Brain microvascular endothelial cell (primary cell): ENCODE measurements at regions not wholly inside any gene's neighbourhood (a gene's known extent, or its start where the extent isn't known, plus 50 kb on each side); places are given as distances from the start of the nearest gene placed in this dataset.

Experiments used
- DNase-seq: peaks from one replicate; pipeline ENCODE4 v3.0.0-alpha.2; 2020
- H3K27ac ChIP-seq: fragments of 250-450 bp; sonication (Bioruptor Pico); 2 replicates; pipeline ENCODE4 v1.5.1; 2020; ENCODE audit warnings: mild to moderate bottlenecking, moderate library complexity
- H3K27me3 ChIP-seq: fragments of 250-450 bp; sonication (Bioruptor Pico); replicated peaks from 2 replicates; pipeline ENCODE4 v1.5.1; 2020; ENCODE audit warnings: mild to moderate bottlenecking
- H3K36me3 ChIP-seq: fragments of 250-450 bp; sonication (Bioruptor Pico); replicated peaks from 2 replicates; pipeline ENCODE4 v1.5.1; 2020; ENCODE audit warnings: mild to moderate bottlenecking
- H3K4me3 ChIP-seq: 2 replicates; pipeline ENCODE4 v1.5.1; 2011; ENCODE audit warnings: low read depth, mild to moderate bottlenecking, control low read depth, low read length, moderate library complexity
- CTCF ChIP-seq: IDR thresholded peaks from 2 replicates; pipeline ENCODE4 v1.5.1; 2011; ENCODE audit warnings: low read depth, mild to moderate bottlenecking, moderate library complexity, low read length, control low read depth, inconsistent platforms; ENCODE audit errors: missing control alignments
- in situ Hi-C: cut with HindIII; loops from 2 replicates; pipeline ENCODE4 v1.10.0; 2017; ENCODE audit warnings: low sequenced_read_pairs, low pct_ligation_motif_present

GRCh38 chr1:170357750-170358149 lies 174.2 kb upstream of the GORAB start:
- DNase-seq, result no peak
- H3K27ac ChIP-seq, result no peak overlapping the region
- TF ChIP-seq CTCF, result no peak
- no peaks in the 10 kb centered on the region for H3K27me3 ChIP-seq
- in situ Hi-C loops, result no loop called here
- no peak overlapping the region for H3K4me3 ChIP-seq
- H3K36me3 ChIP-seq, result no peaks in the 10 kb centered on the region

- no peak for DNase-seq
- H3K27ac ChIP-seq, result no peak overlapping the region
- no peak overlapping the region for H3K4me3 ChIP-seq
- H3K36me3 ChIP-seq, result no peaks in the 10 kb centered on the region
- no peaks in the 10 kb centered on the region for H3K27me3 ChIP-seq
- in situ Hi-C loops, result no loop called here
- TF ChIP-seq CTCF, result no peak
Measured at GRCh38 chr1:170360601-170361000, 171.4 kb upstream of the GORAB start.

- DNase-seq, result peak; percentile 10
- H3K36me3 ChIP-seq, result no peaks in the 10 kb centered on the region
- in situ Hi-C loops, result no loop called here
- H3K27ac ChIP-seq, result no peak overlapping the region
- no peaks in the 10 kb centered on the region for H3K27me3 ChIP-seq
- H3K4me3 ChIP-seq, result no peak overlapping the region
- no peak for TF ChIP-seq CTCF
Measured at GRCh38 chr1:170365331-170365730, 166.6 kb upstream of the GORAB start.

- in situ Hi-C loops, result no loop called here
- Histone ChIP-seq H3K36me3 (no peaks in the 10 kb centered on the region), H3K27ac (no peak overlapping the region), H3K4me3 (no peak overlapping the region), H3K27me3 (no peaks in the 10 kb centered on the region)
- DNase-seq, result no peak
- TF ChIP-seq CTCF, result no peak
Measured at GRCh38 chr1:170366980-170367379, 165.0 kb upstream of the GORAB start.

GRCh38 chr1:170367615-170368014 lies 164.4 kb upstream of the GORAB start:
- H3K27me3 ChIP-seq, result no peaks in the 10 kb centered on the region
- TF ChIP-seq CTCF, result no peak
- no peak overlapping the region for H3K27ac ChIP-seq
- H3K36me3 ChIP-seq, result no peaks in the 10 kb centered on the region
- no peak overlapping the region for H3K4me3 ChIP-seq
- in situ Hi-C loops, result no loop called here
- no peak for DNase-seq

- in situ Hi-C loops, result no loop called here
- Histone ChIP-seq H3K4me3 (no peak overlapping the region), H3K27ac (no peak overlapping the region), H3K27me3 (no peaks in the 10 kb centered on the region), H3K36me3 (no peaks in the 10 kb centered on the region)
- TF ChIP-seq CTCF, result no peak
- DNase-seq, result no peak
Measured at GRCh38 chr1:170369000-170369399, 163.0 kb upstream of the GORAB start.
